HPDE6-E6E7 (cell line): ENCODE measurements at regions not wholly inside any gene's neighbourhood (a gene's known extent, or its start where the extent isn't known, plus 50 kb on each side); places are given as distances from the start of the nearest gene placed in this dataset.

ENCODE experiments used
- DNase-seq: peaks from one replicate; pipeline ENCODE4 v3.0.0; 2011; ENCODE audit warnings: missing footprints; ENCODE audit errors: extremely low spot score

DNA sequence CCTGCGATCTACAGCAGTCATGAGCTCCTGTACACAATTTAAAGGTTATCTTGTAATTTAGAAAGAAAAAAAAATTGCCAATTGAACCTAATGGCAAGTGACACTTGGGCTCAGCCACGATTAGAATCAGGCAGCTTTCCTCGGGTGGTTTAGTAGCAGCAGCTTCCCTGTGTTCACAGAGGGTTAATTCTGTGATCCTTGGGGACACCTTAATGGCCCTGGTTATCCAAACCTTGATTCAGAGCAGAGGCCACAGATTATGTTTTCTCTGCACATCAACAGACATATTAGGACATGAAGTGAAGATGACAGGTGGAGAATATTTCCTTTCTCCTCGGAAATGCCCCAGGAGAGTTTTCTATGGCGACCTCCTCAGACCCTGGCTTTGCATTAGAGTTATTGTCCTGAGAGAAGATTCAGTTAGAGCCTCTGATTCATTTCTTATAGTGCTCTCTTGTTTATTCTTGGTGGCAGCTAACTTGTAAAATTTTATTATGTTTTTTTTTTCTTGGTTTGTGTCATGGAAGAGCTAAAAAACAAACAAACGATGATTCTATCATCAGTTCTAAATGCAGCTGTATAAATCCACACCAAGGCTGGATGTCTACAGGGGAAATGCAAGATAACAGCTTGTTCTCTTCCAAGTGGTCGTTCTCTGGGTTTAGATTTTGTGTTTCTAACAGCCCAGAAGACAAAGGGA lies 351.2 kb upstream of the DYNLRB2 start:
- no peak for DNase-seq

DNA sequence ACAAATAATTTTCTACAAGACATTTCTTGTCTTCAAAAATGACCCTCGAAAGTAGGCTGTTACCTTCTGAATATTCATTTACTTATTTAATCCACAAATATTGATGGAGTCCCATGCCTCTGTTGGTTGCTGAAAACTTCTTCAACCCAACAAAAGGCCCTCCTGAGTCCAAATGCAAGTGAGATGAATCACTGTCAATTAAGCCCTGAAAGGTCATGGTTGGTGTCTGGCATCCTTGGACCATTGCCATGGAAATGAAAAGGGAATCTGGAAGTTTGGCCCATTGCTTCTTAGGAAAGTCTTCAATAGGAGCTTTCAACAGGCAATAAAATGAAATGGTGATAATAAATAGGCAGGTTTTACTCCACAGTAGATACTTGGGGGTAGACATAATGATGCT lies 364.7 kb upstream of the DYNLRB2 start:
- DNase-seq: no peak

GRCh38 chr16:80175011-80175410 lies 365.8 kb upstream of the DYNLRB2 start:
- no peak for DNase-seq

- peak; percentile 17 for DNase-seq
Measured at GRCh38 chr16:80174416-80174815, 366.4 kb upstream of the DYNLRB2 start.

DNA sequence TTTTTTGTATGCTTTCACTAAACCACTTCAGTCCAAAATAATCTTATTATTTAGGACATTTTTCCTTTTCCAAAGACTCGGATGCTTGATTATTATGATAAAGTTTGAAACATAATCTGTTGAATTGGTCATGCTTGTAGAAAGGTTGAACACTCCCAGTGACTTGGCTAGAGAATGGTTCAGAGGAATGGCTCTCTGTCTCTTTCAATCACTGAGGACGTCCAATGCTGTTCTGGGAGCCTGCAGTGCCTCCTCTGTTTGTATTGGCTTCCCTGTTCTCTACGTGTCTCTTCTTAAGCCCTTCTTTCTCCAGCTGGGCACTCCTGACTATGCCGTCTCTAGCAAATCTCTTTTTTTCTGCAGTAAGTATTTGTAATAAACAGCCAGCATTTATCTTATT lies 369.0 kb upstream of the DYNLRB2 start:
- no peak for DNase-seq

DNA sequence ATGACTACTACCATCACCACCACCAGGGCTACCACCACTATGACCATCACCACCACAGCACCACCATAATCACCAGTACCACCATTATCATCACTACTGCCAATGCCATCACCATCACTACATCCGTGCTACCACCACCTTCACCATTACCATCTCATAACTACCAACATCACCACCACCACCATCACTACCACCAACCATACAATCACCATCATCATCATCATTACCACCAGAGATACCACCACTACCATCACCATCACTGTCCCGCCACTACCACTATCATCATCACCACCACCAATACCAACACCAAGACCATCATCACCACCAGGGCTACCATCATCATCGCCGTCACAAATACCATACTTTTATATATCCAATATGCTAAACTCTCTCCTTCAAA lies 369.6 kb upstream of the DYNLRB2 start:
- no peak for DNase-seq

DNA sequence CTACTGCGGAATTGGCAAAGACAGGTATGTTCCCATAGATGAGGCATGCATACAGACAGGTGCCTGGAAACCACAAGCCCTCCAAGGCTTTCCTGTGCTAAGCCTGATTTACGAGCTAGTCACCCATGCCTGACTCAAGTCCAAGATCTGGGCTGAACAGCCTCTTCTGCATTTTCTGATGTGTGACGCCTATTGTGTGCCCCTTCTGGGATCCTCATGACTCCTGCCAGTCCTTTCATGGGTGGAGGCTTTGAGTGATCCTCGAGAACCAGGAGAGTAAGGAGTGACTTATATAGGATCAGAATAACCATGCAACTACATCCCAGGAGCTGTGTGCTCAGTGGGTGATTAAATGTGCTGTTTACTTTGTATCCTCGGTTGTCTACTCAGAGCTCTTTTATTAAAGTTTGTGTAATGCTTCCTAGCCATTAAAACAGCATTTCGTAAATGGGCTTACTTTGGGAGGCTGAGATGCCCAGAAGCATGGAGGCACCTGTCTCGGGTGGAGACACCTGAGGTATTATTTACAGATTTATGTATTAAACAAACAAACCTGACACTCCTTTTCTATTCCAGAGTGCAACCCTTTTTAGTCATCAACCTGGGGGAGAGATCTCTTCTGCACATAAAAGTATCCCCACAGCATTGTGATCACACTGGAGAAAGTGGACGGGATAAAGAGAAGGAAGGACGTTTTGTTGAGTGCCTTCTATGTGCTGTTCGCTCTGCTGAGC lies 373.0 kb upstream of the DYNLRB2 start:
- DNase-seq: no peak

GRCh38 chr16:80166082-80166481 lies 374.7 kb upstream of the DYNLRB2 start:
- DNase-seq: no peak

DNA sequence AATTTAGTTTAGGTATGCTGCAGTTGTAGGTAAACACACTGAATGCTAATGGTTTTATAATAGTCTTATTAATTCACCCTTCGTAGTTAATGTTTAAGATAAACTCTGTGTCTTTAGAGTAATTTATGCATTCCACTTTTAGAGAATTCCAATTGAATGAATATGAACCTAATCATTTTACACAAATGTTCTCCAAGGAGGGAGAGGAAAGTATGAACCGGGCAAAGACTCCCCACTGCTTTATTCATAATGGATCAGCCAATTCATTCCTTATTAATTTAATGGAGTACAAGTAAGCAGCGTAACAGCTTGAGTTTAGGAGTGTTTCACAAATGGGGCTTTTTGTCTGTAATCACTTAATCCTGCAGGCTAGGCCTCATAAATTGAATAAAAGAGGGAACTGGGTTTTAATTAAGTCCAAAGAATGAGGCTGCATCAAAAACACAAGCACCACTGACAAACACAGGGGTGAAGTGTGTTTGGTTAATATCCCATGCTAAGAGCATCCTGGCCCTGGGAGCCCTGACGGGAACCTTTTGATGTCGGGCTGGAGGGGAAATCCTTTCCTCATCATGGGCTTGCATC lies 375.7 kb upstream of the DYNLRB2 start:
- no peak for DNase-seq

- DNase-seq: no peak
Measured at GRCh38 chr16:80163339-80163738, 377.5 kb upstream of the DYNLRB2 start.

DNA sequence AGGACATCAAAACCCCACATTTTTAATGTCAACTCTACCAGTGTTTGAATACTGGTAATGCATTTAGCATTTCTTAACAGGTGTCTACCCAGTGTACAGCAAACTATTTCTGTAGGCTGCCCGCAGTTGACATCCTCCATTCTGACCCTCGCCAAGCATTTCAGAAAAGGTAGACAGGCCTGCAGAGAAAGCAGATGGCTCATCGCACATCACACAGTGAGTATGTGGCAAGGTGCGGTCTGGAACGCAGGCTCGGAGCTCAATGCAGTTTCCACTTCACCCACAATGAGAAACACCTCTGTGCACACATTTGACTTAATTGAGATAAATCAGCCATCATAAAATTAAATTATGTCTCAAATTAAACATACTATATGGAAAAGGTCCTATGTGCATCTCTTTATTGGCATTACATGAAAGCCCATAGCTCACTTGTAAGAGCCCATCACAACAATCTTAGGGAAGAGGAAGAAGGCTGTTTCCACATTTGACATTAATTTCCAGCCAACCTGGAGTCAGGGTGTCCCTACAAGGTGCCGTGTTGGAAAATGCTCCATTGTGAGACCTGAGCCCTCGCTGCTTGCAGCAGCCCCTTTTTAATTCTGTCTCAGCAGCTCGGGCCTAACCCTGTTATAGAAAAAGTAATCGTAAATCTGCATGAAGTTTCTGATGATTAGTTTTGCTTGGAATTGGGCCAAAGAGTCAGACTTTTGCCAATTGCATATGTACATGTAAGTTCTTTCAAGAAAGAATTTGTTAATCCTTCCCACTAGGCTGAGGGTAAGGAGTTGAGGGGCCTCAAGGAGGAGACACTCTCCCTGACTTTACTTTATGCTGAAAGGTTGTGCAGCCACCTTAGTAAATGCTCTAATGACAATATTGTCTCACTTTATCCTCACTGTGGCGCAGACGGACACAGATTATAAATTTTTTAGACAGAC lies 378.7 kb upstream of the DYNLRB2 start:
- no peak for DNase-seq

GRCh38 chr16:80158766-80159165 lies 382.0 kb upstream of the DYNLRB2 start:
- peak; percentile 77 for DNase-seq

GRCh38 chr16:80151722-80152111 lies 389.1 kb upstream of the DYNLRB2 start:
- no peak for DNase-seq

DNA sequence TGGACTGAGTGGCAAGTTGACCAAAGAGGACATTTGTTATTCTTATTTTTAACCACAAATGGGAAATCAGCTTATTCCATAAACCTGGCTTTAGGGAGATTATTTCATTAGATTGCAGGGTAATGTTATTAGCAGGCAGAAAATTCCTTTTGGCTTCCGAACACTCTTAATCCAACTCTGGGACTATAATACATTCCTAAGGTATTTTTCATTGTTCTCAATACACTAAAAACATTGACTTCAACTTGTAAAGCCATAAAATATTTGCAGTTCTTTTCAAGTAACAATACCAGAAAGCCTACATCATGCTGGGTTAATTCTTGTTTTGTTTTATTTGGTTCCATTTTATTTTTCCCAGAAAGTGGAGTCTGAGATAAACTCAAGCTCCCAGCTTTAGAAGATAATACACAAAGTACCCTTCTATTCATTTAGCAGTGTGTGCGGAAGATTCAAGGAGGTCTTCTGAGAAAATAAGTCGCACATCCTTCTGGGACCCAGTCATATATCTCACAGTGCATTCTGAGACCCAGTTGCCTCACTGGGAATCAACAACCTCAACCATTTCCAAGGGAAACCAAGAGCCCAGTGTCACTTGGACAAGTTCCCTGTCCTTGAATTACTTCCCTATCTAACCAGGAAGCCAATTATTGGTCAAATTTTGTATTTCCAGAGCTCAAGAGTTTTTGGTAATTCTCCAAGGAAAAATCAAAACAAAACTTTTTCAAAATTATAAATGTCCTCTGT lies 389.6 kb upstream of the DYNLRB2 start:
- no peak for DNase-seq

- DNase-seq: no peak
Measured at GRCh38 chr16:80148826-80149225, 392.0 kb upstream of the DYNLRB2 start.

DNA sequence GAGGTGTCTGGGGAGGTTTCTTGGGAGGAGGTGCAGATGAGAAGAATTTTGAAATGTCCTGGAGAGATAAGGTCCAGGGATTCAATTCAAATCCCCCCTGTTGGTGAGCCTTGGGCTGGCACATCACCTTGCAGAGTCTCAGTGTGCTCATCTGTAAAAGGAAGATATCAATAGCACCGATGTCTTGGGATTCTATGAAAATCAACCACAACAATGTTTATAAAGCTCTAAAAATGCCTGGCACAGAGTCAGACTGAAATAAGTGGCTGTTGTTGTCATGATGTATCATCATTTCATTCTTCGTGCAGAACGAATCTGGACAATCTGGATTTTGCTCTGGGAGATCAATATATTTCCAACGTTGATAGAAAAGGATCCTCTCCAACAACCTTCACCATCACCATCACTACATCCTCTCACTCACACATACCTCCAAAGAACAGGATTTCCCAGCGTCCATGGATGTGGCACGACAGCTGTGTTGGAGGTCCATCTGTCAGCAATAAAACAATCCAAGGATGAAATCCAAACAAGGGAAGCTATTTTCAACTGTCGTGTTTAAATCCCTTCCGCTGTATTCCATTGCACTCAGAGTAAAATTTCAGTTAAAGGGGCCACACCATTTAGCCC lies 393.7 kb upstream of the DYNLRB2 start:
- no peak for DNase-seq

GRCh38 chr16:80144191-80144590 lies 396.6 kb upstream of the DYNLRB2 start:
- DNase-seq: no peak

DNA sequence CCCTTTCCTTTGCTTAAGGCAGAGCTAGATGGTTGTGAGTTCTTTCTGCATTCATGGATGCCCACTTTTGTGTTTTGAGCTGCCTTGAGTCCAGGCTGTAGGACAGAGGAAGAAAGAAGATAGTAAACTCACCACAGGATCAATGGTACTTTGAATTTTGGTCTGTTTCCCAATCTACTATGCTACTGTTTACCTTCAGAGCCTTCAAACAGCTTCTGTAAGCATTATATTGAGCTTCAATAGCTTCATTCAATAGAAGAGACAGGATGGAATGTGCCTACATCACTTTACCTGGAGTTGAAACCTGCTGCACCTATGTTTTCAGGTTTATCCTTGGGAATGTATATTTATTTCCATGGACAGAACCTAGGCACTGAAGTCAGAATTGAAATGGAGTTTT lies 397.9 kb upstream of the DYNLRB2 start:
- no peak for DNase-seq

GRCh38 chr16:80142281-80142680 lies 398.5 kb upstream of the DYNLRB2 start:
- no peak for DNase-seq

- DNase-seq: no peak
Measured at GRCh38 chr16:80129791-80130190, 411.0 kb upstream of the DYNLRB2 start.

- no peak for DNase-seq
Measured at GRCh38 chr16:80125677-80126076, 415.1 kb upstream of the DYNLRB2 start.
